ENCODE measurements at regions not wholly inside any gene's neighbourhood (a gene's known extent, or its start where the extent isn't known, plus 50 kb on each side); places are given as distances from the start of the nearest gene placed in this dataset.

GRCh38 chr9:14981291-14981950, 71.2 kb upstream of the FREM1 start:
- TF ChIP-seq CTCF (IDR thresholded peaks at IDR 0.05) (no peak), POLR2AphosphoS5 (IDR thresholded peaks at IDR 0.05) (no peak), POLR2A (IDR thresholded peaks at IDR 0.05) (no peak)

Measured in sigmoid colon (tissue), 4 donors.